Glutamatergic neuron (in vitro differentiated cells): ENCODE measurements at regions not wholly inside any gene's neighbourhood (a gene's known extent, or its start where the extent isn't known, plus 50 kb on each side); places are given as distances from the start of the nearest gene placed in this dataset.

Experiments
- DNase-seq: peaks from one replicate; pipeline ENCODE4 v3.0.0; 2022
- H3K27ac Mint-ChIP-seq: one replicate; pipeline ENCODE4 v1.8.0; 2020; ENCODE audit warnings: mild to moderate bottlenecking, mixed read lengths, inconsistent platforms; ENCODE audit not compliant: unreplicated experiment
- H3K27me3 Mint-ChIP-seq: one replicate; pipeline ENCODE4 v1.8.0; 2020; ENCODE audit warnings: mild to moderate bottlenecking, moderate library complexity, mixed read lengths, inconsistent platforms; ENCODE audit not compliant: unreplicated experiment
- H3K36me3 Mint-ChIP-seq: one replicate; pipeline ENCODE4 v1.8.0; 2020; ENCODE audit warnings: mild to moderate bottlenecking, mixed read lengths, inconsistent platforms; ENCODE audit not compliant: unreplicated experiment
- H3K4me1 Mint-ChIP-seq: one replicate; pipeline ENCODE4 v1.8.0; 2020; ENCODE audit warnings: mild to moderate bottlenecking, low read depth, mixed read lengths, inconsistent platforms; ENCODE audit not compliant: unreplicated experiment
- H3K4me3 Mint-ChIP-seq: one replicate; pipeline ENCODE4 v1.8.0; 2020; ENCODE audit warnings: mild to moderate bottlenecking, mixed read lengths, inconsistent platforms; ENCODE audit not compliant: unreplicated experiment
- H3K9me3 Mint-ChIP-seq: one replicate; pipeline ENCODE4 v1.8.0; 2020; ENCODE audit warnings: mild to moderate bottlenecking, moderate library complexity, mixed read lengths, inconsistent platforms; ENCODE audit not compliant: unreplicated experiment
- TF ChIP-seq, protein P1 (sequence below): fragments of 200-600 bp; sonication (generic); IDR thresholded peaks from one replicate; pipeline ENCODE4 v1.5.0; 2021; ENCODE audit not compliant: partially characterized antibody, unreplicated experiment

DNA sequence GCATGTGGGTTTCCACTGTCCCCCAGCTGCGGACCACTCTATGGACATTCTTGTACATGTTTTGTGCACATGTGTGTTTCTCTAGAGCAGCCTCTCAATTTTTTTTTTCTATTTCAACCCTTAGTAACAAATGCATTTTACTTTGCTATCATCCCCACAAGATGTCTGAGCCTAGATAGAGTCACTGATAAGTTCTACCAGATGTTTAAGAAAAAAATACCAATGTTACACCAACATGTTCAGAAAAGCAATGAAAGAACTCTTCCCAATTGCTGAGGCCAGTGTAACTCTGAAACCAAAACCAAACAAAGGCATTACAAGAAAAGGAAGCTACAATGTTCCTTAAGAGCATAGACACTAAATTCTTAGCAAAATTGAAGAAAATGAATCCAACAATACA, 218.5 kb downstream of the CXCL12 start:
- Mint-ChIP-seq H3K36me3 (no peaks in the 10 kb centered on the region), H3K27me3 (no peaks in the 10 kb centered on the region), H3K27ac (no peak overlapping the region), H3K4me1 (no peaks in the 10 kb centered on the region), H3K4me3 (no peak overlapping the region), H3K9me3 (peaks cover 3% of the 10 kb centered on the region)
- TF ChIP-seq, protein P1, sequence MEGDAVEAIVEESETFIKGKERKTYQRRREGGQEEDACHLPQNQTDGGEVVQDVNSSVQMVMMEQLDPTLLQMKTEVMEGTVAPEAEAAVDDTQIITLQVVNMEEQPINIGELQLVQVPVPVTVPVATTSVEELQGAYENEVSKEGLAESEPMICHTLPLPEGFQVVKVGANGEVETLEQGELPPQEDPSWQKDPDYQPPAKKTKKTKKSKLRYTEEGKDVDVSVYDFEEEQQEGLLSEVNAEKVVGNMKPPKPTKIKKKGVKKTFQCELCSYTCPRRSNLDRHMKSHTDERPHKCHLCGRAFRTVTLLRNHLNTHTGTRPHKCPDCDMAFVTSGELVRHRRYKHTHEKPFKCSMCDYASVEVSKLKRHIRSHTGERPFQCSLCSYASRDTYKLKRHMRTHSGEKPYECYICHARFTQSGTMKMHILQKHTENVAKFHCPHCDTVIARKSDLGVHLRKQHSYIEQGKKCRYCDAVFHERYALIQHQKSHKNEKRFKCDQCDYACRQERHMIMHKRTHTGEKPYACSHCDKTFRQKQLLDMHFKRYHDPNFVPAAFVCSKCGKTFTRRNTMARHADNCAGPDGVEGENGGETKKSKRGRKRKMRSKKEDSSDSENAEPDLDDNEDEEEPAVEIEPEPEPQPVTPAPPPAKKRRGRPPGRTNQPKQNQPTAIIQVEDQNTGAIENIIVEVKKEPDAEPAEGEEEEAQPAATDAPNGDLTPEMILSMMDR: no peak
- no peak for DNase-seq

GRCh38 chr10:44164251-44164956, 220.5 kb downstream of the CXCL12 start:
- no peaks in the 10 kb centered on the region for H3K36me3 Mint-ChIP-seq
- H3K4me1 Mint-ChIP-seq: no peaks in the 10 kb centered on the region
- no peak overlapping the region for H3K27ac Mint-ChIP-seq
- TF ChIP-seq, protein P1: no peak
- no peak for DNase-seq
- H3K27me3 Mint-ChIP-seq: no peaks in the 10 kb centered on the region
- H3K4me3 Mint-ChIP-seq: no peak overlapping the region
- peaks cover 3% of the 10 kb centered on the region for H3K9me3 Mint-ChIP-seq

GRCh38 chr10:44161184-44161583, 223.7 kb downstream of the CXCL12 start:
- Mint-ChIP-seq H3K36me3 (no peaks in the 10 kb centered on the region), H3K4me3 (no peak overlapping the region), H3K4me1 (no peaks in the 10 kb centered on the region), H3K27me3 (no peaks in the 10 kb centered on the region), H3K9me3 (no peaks in the 10 kb centered on the region), H3K27ac (no peak overlapping the region)
- TF ChIP-seq, protein P1: no peak
- no peak for DNase-seq

- H3K4me1 Mint-ChIP-seq: no peaks in the 10 kb centered on the region
- TF ChIP-seq, protein P1: no peak
- DNase-seq: no peak
- no peaks in the 10 kb centered on the region for H3K9me3 Mint-ChIP-seq
- H3K36me3 Mint-ChIP-seq: no peaks in the 10 kb centered on the region
- no peaks in the 10 kb centered on the region for H3K27me3 Mint-ChIP-seq
- H3K27ac Mint-ChIP-seq: no peak overlapping the region
- H3K4me3 Mint-ChIP-seq: no peak overlapping the region
These were observed 227.3 kb downstream of the CXCL12 start for GRCh38 chr10:44157574-44157973.

DNA sequence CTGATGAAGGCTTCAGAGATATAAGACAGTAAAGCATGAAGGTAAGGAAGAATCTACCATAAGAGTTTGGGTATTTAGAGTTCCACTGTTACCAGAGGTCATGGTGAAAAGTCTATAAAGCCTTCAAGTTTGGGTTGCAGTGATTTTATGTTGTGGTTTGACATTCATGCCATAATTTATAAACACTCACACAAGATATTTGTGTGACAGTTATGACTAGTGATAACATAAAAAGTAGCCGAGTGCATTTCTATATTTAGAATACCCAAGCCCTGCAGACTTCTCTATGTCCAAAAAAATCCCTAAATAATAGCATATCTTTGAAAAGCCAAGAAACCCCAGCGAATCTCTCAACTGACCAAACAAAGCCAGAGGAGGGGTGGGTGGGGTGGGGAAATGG, 229.9 kb downstream of the CXCL12 start:
- no peaks in the 10 kb centered on the region for H3K9me3 Mint-ChIP-seq
- H3K4me1 Mint-ChIP-seq: no peaks in the 10 kb centered on the region
- H3K4me3 Mint-ChIP-seq: no peak overlapping the region
- H3K27ac Mint-ChIP-seq: no peak overlapping the region
- H3K27me3 Mint-ChIP-seq: no peaks in the 10 kb centered on the region
- DNase-seq: no peak
- TF ChIP-seq, protein P1: no peak
- peaks cover 5% of the 10 kb centered on the region for H3K36me3 Mint-ChIP-seq
